ENCODE measurements at regions not wholly inside any gene's neighbourhood (a gene's known extent, or its start where the extent isn't known, plus 50 kb on each side); places are given as distances from the start of the nearest gene placed in this dataset.

- no peaks in the 10 kb centered on the region for H3F3A ChIP-seq (replicated peaks; ENCODE audit: low read depth)
- Mint-ChIP-seq H3K9me3 (peaks cover 83% of the 10 kb centered on the region), H3K4me3 (no peak overlapping the region), H3K36me3 (ENCODE audit: low read depth) (peaks cover 24% of the 10 kb centered on the region; the same call in 2 of the 3 replicates), H3K27me3 (ENCODE audit: insufficient read depth, low read depth, poor library complexity) (no peaks in the 10 kb centered on the region), H3K4me1 (no peaks in the 10 kb centered on the region), H3K27ac (no peak overlapping the region)
- no peak overlapping the region for H2AFZ ChIP-seq
- DNase-seq (ENCODE audit: low spot score) (no peak), ATAC-seq (no peak)
- no peak overlapping the region for H3K4me3 ChIP-seq
- H3K36me3 ChIP-seq (ENCODE audit: insufficient read depth) = no peaks in the 10 kb centered on the region
- no peak overlapping the region for H3K27ac ChIP-seq (ENCODE audit: low read depth)
- no peaks in the 10 kb centered on the region for H3K27me3 ChIP-seq (ENCODE audit: insufficient read depth)
- no peaks in the 10 kb centered on the region; the same call in 1 of the 2 replicates for H3K9me2 ChIP-seq (ENCODE audit: insufficient read depth)
- TF ChIP-seq ZNF462 (CRISPR knock-in tag; IDR thresholded peaks at IDR 0.05) (no peak), CTCF (conservative IDR thresholded peaks at IDR 0.05; ENCODE audit: low read depth in 2 of 2) (no peak), POLR2AphosphoS5 (IDR thresholded peaks at IDR 0.05; ENCODE audit: low read depth) (no peak), EZH2 (IDR thresholded peaks at IDR 0.05; ENCODE audit: low read depth, unreplicated experiment) (no peak), EZH2phosphoT487 (IDR thresholded peaks at IDR 0.05; ENCODE audit: unreplicated experiment) (no peak), ZNF331 (CRISPR knock-in tag; IDR thresholded peaks at IDR 0.05; ENCODE audit: low read depth) (no peak), ZNF114 (CRISPR knock-in tag; IDR thresholded peaks at IDR 0.05) (no peak), STAT1 (IDR thresholded peaks at IDR 0.05; ENCODE audit: unreplicated experiment) (no peak), CREB1 (CRISPR knock-in tag; IDR thresholded peaks at IDR 0.05; ENCODE audit: low read depth) (no peak), REST (IDR thresholded peaks at IDR 0.05; ENCODE audit: unreplicated experiment) (no peak), JUNB (IDR thresholded peaks at IDR 0.05; ENCODE audit: unreplicated experiment) (no peak), NANOG (IDR thresholded peaks at IDR 0.05; ENCODE audit: borderline replicate concordance) (no peak), ETS1 (IDR thresholded peaks at IDR 0.05) (no peak)
- H3K79me2 ChIP-seq (replicated peaks; ENCODE audit: insufficient read depth) = no peaks in the 10 kb centered on the region
- H3K4me1 ChIP-seq (ENCODE audit: insufficient read depth) = no peaks in the 10 kb centered on the region
- H3K4me2 ChIP-seq = no peak overlapping the region
- no peaks in the 10 kb centered on the region for H4K20me1 ChIP-seq (replicated peaks; ENCODE audit: insufficient read depth)
These were observed 404.4 kb downstream of the CYLC2 start for GRCh38 chr9:103399535-103399934.
